Activated T-cell treated with anti-CD3 and anti-CD28 coated beads, Interleukin-2, amount 50 U/mL, for 72 hours (primary cell): ENCODE measurements at regions not wholly inside any gene's neighbourhood (a gene's known extent, or its start where the extent isn't known, plus 50 kb on each side); places are given as distances from the start of the nearest gene placed in this dataset.

Experiments used
- ATAC-seq, 2 donors: fragments of 150-1000 bp; cut with Tn5 transposase; replicated peaks in 1 of 2; 2 replicates each; pipeline ENCODE4 v1.10.0; 2021; ENCODE audit warnings: moderate library complexity in 2 of 2, mild to moderate bottlenecking in 1 of 2
- DNase-seq, 2 donors: peaks; one replicate each; pipeline ENCODE4 v3.0.0; 2021 to 2022; ENCODE audit warnings: mixed read lengths in 1 of 2
- H3K27ac Mint-ChIP-seq: one replicate; pipeline ENCODE4 v1.8.0; 2022; ENCODE audit warnings: mild to moderate bottlenecking, moderate library complexity, mixed read lengths
- H3K27me3 Mint-ChIP-seq: one replicate; pipeline ENCODE4 v1.8.0; 2022; ENCODE audit warnings: low read depth, mixed read lengths
- H3K36me3 Mint-ChIP-seq, 2 donors: one replicate each; pipeline ENCODE4 v1.8.0; 2022; ENCODE audit warnings: mixed read lengths in 2 of 2, mild to moderate bottlenecking in 1 of 2; ENCODE audit not compliant: insufficient read depth in 2 of 2
- H3K4me1 Mint-ChIP-seq: one replicate; pipeline ENCODE4 v1.8.0; 2022; ENCODE audit warnings: low read depth, mixed read lengths
- H3K4me3 Mint-ChIP-seq, 2 donors: one replicate each; pipeline ENCODE4 v1.8.0; 2022; ENCODE audit warnings: mild to moderate bottlenecking in 2 of 2, mixed read lengths in 2 of 2, moderate library complexity in 2 of 2
- H3K9me3 Mint-ChIP-seq, 2 donors: one replicate each; pipeline ENCODE4 v1.8.0; 2022; ENCODE audit warnings: mixed read lengths in 2 of 2

- no peak for ATAC-seq
- peaks cover 16% of the 10 kb centered on the region for H3K4me1 Mint-ChIP-seq
- no peaks in the 10 kb centered on the region for H3K36me3 Mint-ChIP-seq
- no peaks in the 10 kb centered on the region for H3K9me3 Mint-ChIP-seq
- H3K27me3 Mint-ChIP-seq: peaks cover 22% of the 10 kb centered on the region
- DNase-seq: no peak
- no peak overlapping the region for H3K27ac Mint-ChIP-seq
- no peak overlapping the region for H3K4me3 Mint-ChIP-seq
Measured at GRCh38 chr4:140267576-140267975, 105.9 kb upstream of the SCOC start.

GRCh38 chr4:140266958-140267568 is 106.4 kb upstream of the SCOC start:
- Mint-ChIP-seq H3K4me3 (peak overlapping the region in 1 of 2 donors; percentile 11), H3K36me3 (no peaks in the 10 kb centered on the region), H3K27ac (no peak overlapping the region), H3K4me1 (peaks cover 16% of the 10 kb centered on the region), H3K9me3 (no peaks in the 10 kb centered on the region), H3K27me3 (peaks cover 27% of the 10 kb centered on the region)
- ATAC-seq (peak; percentile 94 to 96), DNase-seq (peak; percentile 63 to 74)

GRCh38 chr4:140260227-140260626 is 106.2 kb upstream of the MAML3 start:
- no peaks in the 10 kb centered on the region for H3K9me3 Mint-ChIP-seq
- DNase-seq: no peak
- no peak overlapping the region for H3K4me3 Mint-ChIP-seq
- ATAC-seq: no peak
- peaks cover 61% of the 10 kb centered on the region for H3K27me3 Mint-ChIP-seq
- H3K36me3 Mint-ChIP-seq: no peaks in the 10 kb centered on the region
- peaks cover 26% of the 10 kb centered on the region for H3K4me1 Mint-ChIP-seq
- H3K27ac Mint-ChIP-seq: no peak overlapping the region

GRCh38 chr4:140258476-140258875 is 104.5 kb upstream of the MAML3 start:
- no peak for ATAC-seq
- H3K27me3 Mint-ChIP-seq: peaks cover 77% of the 10 kb centered on the region

GRCh38 chr4:140257461-140258305 is 103.7 kb upstream of the MAML3 start:
- H3K9me3 Mint-ChIP-seq: no peaks in the 10 kb centered on the region
- H3K4me3 Mint-ChIP-seq: no peak overlapping the region
- peaks cover 38% of the 10 kb centered on the region for H3K4me1 Mint-ChIP-seq
- H3K27me3 Mint-ChIP-seq: peaks cover 70% of the 10 kb centered on the region
- no peak for ATAC-seq
- no peaks in the 10 kb centered on the region for H3K36me3 Mint-ChIP-seq
- DNase-seq: no peak
- no peak overlapping the region for H3K27ac Mint-ChIP-seq

More at GRCh38 chr4:140258476-140258875, 104.5 kb upstream of the MAML3 start:
- Mint-ChIP-seq H3K36me3 (no peaks in the 10 kb centered on the region), H3K4me1 (peaks cover 35% of the 10 kb centered on the region), H3K4me3 (no peak overlapping the region), H3K9me3 (no peaks in the 10 kb centered on the region), H3K27ac (no peak overlapping the region)
- DNase-seq: no peak

- no peak for DNase-seq
- Mint-ChIP-seq H3K36me3 (no peaks in the 10 kb centered on the region), H3K9me3 (no peaks in the 10 kb centered on the region), H3K4me3 (no peak overlapping the region), H3K27ac (no peak overlapping the region), H3K27me3 (peaks cover 63% of the 10 kb centered on the region), H3K4me1 (peaks cover 44% of the 10 kb centered on the region)
- ATAC-seq: no peak
Measured at GRCh38 chr4:140256941-140257340, 103.0 kb upstream of the MAML3 start.

- Mint-ChIP-seq H3K9me3 (no peaks in the 10 kb centered on the region), H3K27me3 (peaks cover 57% of the 10 kb centered on the region), H3K4me3 (no peak overlapping the region), H3K36me3 (peaks cover 0 to 1% of the 10 kb centered on the region in 2 donors), H3K27ac (no peak overlapping the region), H3K4me1 (peaks cover 50% of the 10 kb centered on the region)
- DNase-seq (peak in 1 of 2 donors; percentile 31), ATAC-seq (peak; percentile 26 to 61)
Measured at GRCh38 chr4:140256335-140256734, 102.4 kb upstream of the MAML3 start.

- ATAC-seq (peak; percentile 24 to 32), DNase-seq (no peak)
- H3K36me3 Mint-ChIP-seq: peaks cover 0 to 1% of the 10 kb centered on the region in 2 donors
Measured at GRCh38 chr4:140255927-140256326, 101.9 kb upstream of the MAML3 start.

GRCh38 chr4:140255467-140255866 is 101.5 kb upstream of the MAML3 start:
- peaks cover 58% of the 10 kb centered on the region for H3K4me1 Mint-ChIP-seq
- H3K36me3 Mint-ChIP-seq: peaks cover 0 to 2% of the 10 kb centered on the region in 2 donors
- H3K27me3 Mint-ChIP-seq: peaks cover 50% of the 10 kb centered on the region
- DNase-seq (no peak), ATAC-seq (no peak)
- no peak overlapping the region for H3K4me3 Mint-ChIP-seq
- H3K27ac Mint-ChIP-seq: no peak overlapping the region
- no peaks in the 10 kb centered on the region for H3K9me3 Mint-ChIP-seq

More at GRCh38 chr4:140255927-140256326, 101.9 kb upstream of the MAML3 start:
- Mint-ChIP-seq H3K27me3 (peaks cover 53% of the 10 kb centered on the region), H3K4me3 (peak overlapping the region in 1 of 2 donors; percentile 5), H3K9me3 (no peaks in the 10 kb centered on the region), H3K4me1 (peaks cover 54% of the 10 kb centered on the region), H3K27ac (no peak overlapping the region)

- peaks cover 61% of the 10 kb centered on the region for H3K4me1 Mint-ChIP-seq
- peaks cover 0 to 2% of the 10 kb centered on the region in 2 donors for H3K36me3 Mint-ChIP-seq
- no peak overlapping the region for H3K4me3 Mint-ChIP-seq
- H3K9me3 Mint-ChIP-seq: no peaks in the 10 kb centered on the region
- DNase-seq (no peak), ATAC-seq (no peak)
- no peak overlapping the region for H3K27ac Mint-ChIP-seq
- peaks cover 46% of the 10 kb centered on the region for H3K27me3 Mint-ChIP-seq
Measured at GRCh38 chr4:140254651-140255299, 100.8 kb upstream of the MAML3 start.

GRCh38 chr4:140253556-140254027 is 99.6 kb upstream of the MAML3 start:
- Mint-ChIP-seq H3K4me3 (peak overlapping the region; percentile 67 to 81), H3K36me3 (peaks cover 0 to 2% of the 10 kb centered on the region in 2 donors), H3K4me1 (peaks cover 71% of the 10 kb centered on the region), H3K27me3 (peaks cover 34% of the 10 kb centered on the region), H3K9me3 (no peaks in the 10 kb centered on the region), H3K27ac (peak overlapping the region; percentile 47)
- ATAC-seq (no peak), DNase-seq (no peak)

- peaks cover 71% of the 10 kb centered on the region for H3K4me1 Mint-ChIP-seq
- DNase-seq (peak; percentile 67 to 73), ATAC-seq (peak; percentile 48 to 53)
- peak overlapping the region; percentile 47 for H3K27ac Mint-ChIP-seq
- H3K4me3 Mint-ChIP-seq: peak overlapping the region; percentile 74 to 81
- H3K36me3 Mint-ChIP-seq: peaks cover 0 to 2% of the 10 kb centered on the region in 2 donors
- no peaks in the 10 kb centered on the region for H3K9me3 Mint-ChIP-seq
- H3K27me3 Mint-ChIP-seq: peaks cover 27% of the 10 kb centered on the region
Measured at GRCh38 chr4:140252742-140253555, 99.0 kb upstream of the MAML3 start.
